GM19467 (cell line): ENCODE measurements at regions not wholly inside any gene's neighbourhood (a gene's known extent, or its start where the extent isn't known, plus 50 kb on each side); places are given as distances from the start of the nearest gene placed in this dataset.
"Not testable (repeated sequence)": the region's sequence is repeated elsewhere in the genome, so short reads cannot be mapped to it uniquely, and the experiment has no call there.

Experiments
- ATAC-seq: cut with Tn5 transposase; IDR thresholded peaks from one replicate; pipeline ENCODE4 v1.9.1; 2021; ENCODE audit warnings: mild to moderate bottlenecking, moderate library complexity; ENCODE audit not compliant: unreplicated experiment

DNA sequence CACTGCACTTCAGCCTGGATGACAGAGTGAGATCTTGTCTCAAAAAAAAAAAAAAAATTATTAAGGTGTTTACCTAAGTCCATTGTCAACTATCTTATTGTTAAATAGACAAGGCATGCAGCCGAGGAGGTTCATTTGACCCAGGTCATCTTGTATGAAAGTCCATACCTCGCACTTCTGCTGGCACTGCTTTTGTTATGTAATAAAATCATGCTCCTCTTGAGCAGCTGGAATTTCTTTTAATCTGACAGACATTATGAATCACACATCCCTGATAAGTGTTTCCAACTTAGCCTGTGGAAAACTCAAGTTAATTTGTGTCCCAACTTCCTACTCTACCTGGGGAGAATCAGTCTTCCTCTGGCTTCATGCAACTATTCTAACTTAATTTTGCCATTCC lies 315.6 kb upstream of the KLF4 start:
- ATAC-seq, result no peak

DNA sequence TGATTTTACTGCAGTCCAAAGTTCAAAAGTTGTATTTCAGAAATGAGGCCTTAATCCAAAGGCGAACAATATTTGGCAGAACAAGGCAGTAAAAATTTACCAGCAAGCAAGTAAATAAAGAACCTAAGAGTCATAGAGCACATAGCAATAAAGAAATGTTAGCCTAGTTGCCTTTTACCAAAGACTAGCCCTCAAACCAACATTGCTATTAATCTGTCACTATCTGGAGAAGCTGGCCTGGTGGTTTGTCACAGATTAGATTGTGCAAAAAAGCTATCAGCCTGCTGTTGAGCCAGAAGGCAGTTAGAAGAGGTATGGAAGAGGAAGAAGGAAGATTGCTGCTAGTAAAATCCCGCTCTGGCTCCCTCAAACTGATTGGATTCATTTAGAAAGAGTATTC lies 304.7 kb upstream of the KLF4 start:
- ATAC-seq, result no peak

DNA sequence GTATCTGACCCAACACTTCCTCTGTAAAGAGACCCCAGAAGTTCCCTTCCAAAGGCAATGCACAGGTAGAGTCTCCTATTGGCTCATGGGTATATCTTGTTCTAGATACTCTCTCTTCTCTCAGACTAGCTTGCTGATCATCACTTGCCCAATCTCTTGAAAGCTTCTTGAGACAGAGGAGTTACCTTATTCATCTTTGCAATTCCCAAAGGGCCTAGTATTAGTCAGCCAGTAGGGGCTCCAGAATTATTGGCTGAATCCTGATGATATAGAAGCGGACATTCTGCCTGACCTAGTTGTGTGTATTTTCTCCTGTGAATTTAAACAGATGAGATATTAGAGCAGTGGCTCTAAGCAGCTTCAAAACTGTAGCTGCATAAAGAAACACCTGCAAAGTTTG lies 304.0 kb upstream of the KLF4 start:
- ATAC-seq, result no peak

DNA sequence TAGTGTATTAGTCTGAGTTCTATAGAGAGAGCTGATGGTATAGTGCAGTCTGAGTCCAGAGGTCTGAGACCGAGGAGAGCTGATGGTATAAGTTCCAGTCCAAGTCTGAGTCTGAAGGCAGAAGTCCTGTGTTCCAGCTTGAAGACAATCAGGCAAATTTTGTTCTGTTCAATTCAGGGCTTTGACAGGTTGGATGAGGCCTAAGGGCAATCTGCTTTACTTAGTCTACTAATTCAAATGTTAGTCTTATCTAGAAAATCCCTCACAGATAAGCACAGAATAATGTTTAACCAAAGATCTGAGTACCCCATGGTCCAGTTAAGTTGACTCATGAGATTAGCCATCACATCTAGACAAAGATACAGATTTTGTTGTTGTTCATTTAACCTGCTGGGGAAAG lies 303.0 kb upstream of the KLF4 start:
- ATAC-seq, result no peak

DNA sequence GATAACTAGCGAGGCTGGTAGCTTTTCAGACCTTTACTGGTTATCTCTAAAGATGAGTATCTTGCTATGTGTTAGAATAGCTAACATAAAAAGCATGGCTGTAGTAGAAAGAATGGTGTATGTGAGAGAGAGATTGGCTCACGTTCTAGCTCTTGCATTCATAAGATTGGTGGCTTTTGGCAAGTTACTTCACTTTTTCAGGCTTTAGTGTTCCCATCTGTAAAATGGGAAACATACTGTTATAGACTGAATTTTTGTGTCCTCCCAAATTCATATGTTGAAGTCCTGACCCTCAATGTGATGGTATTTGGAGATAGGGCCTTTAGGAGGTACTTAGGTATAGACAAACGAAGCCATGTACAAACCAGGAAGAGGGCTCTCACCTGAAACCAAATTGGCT lies 302.4 kb upstream of the KLF4 start:
- ATAC-seq, result no peak

DNA sequence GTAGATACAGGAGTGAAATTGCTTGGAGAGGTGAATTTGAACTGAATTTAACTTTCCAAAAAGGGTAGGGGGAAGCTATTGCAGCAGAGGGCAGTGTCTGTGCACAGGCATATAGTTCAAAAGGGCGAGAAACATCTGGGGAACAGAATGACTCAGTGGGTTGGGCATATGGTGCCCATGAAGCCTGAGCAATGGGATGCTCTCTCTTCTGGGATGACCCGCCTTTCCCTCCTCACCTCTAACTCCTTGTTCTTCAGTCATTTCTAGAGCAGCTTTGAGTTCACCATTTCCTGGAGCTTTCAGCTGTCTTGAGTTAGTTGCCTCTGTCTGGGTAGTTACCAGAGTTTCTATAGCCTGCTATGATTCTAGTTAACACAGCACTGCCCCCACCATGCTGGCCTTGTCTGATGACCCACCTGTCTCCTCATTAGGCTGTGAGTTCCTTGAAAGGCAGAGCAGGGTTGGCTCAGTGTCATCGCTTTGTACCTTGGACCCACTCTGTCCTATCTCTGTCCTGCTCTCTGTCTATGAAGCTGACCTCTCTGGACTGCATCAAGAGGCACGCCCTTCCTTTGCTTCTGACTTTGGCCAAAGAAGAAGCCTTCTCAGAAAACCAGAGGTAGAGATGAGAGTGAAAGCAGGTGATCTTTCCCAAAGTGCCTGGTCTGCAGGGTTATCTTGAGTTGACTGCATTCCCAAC lies 299.6 kb upstream of the KLF4 start:
- ATAC-seq, result no peak

DNA sequence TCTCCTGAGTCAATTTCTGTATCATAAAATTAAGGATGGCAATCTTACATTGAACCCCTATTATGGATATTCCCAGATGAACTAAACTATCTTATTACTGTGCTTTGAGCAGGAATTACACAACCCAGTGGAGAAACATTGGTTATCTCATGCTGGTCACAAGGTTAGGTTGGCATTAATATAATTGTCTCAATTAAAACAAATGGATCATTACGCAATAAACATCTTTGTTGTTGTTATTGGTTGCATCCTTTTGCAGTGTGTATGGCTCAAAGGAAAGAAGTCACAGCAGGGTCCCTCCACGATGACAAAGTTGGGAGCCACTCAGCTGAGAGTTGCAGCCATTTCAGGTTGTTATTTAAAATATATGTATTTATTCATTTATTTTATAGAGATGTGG lies 297.0 kb upstream of the KLF4 start:
- no peak for ATAC-seq

DNA sequence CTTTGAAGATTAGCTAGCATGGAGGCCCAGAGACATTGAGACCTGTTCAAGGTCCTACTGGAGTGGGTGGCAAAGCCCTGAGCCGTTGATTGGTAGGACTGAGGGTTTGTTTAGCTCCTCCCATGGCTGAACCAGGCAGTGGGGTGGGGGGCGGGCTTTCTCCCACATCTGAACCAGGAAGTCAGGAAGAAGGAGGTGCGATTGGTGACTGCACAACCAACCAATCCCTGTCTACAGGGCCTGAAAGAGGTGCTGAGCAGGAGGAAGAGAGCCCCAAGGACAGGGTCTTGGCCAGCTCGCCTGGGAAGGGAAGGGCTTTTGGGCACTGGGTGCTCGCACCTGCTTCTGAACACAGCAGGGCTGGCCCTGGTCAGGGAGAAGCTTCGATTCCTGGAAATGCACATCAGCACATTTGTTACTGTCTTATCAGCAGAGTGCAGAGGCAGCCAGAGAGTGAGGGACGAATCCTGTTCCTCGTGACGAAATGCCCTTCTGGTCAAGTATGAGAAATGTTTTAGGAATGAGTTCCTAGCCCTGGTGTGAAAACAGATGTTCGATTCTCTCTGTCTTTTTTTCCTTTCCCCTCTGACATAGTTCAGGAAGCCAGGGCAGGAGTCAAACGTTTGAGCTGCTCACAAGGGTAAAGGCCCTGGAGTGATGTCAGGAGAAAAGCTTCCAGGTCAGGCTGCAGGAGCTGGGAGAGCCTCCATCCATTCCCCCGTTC lies 294.8 kb upstream of the KLF4 start:
- no peak for ATAC-seq

DNA sequence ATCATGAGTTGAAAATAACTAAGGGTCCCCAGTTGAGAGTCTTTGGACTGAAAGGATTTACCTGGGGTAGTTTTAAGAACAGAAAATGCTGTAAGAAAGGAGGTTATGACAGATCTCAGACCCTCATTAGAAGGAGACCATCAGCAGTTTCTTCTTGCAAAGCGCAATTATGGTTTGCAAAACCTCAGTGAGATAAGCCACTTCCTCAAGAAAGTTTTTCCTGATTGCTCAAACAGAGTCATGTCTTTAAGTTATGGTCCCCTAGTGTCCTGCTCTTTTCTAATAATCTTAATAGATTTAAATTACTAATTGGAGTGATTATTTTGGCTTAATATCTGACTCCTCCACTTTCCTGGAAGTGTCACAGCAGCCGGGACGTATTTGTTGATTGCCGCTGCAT lies 293.2 kb upstream of the KLF4 start:
- ATAC-seq, result no peak

DNA sequence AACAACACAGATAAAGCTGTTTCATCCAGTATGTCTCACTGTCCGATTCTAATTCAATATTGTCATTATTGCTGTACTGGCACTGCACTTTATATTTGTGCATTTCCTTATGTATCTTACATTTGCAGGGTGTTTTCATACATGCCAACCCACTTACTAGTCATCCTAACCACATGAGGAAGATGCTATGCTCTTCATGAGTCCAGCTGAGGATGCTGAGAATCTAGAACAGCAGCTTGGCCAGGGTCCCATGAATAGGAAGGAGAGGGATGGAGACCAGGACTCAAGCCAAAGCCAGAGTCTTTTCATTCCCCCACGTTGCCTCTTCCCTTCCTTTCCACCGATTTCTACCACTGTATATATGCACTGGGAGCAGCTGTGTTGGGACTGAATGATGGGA lies 292.8 kb upstream of the KLF4 start:
- ATAC-seq, result no peak

DNA sequence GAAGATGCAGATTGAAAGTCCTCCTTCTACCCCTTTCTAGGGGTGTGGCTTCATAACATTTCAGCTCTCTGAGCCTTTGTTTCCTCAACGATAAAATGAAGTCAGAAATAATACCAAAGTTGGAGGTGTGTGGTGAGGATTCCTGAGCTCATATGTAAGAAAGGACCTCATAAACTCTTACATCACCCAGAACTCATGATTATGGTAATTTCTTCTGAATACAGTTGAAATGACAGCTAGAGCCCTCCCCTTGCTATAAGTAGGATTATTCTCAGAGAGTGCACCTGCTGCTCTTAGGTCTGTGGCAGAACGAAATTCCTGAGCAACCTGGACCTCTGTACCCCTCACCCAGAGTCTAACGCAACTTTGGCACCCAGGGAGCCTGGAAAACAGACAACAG lies 291.4 kb upstream of the KLF4 start:
- no peak for ATAC-seq

DNA sequence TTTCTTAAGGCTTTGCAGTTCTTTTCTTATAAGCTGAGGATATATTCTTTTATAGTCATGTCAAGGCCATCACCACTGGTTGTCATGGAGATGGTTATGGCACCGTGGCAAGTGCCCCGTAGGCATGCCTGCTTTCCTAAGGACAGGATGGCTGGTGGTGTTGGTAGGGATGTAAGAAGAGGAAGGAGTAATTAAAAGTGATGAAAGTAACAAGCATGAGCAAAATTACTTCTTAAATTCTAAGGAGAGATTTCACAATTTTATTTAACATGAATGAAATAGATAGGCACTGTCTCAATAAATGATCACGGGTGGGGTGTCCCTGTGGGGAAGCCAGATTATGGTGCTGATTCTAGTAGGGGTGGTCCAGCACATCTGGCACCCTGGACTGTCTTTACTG lies 290.2 kb upstream of the KLF4 start:
- no peak for ATAC-seq

DNA sequence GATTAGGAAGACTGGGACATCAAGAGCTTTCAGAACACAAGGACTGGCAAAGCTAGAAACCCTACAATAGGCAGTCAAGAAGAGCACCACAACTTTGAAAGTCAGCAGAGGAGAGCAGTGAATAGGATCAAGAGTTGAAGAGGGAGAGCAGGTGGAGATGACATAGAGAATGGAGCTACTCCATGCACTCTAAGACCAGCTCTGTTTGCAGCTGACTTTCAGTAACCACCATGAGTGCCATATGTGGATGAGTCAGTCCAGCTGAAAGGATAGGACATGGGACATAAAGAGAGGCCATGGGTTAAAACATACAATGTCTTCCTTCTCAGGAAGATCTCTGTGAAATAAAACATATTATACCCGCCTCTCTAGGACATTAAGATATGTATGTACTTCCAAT lies 289.1 kb upstream of the KLF4 start:
- no peak for ATAC-seq

DNA sequence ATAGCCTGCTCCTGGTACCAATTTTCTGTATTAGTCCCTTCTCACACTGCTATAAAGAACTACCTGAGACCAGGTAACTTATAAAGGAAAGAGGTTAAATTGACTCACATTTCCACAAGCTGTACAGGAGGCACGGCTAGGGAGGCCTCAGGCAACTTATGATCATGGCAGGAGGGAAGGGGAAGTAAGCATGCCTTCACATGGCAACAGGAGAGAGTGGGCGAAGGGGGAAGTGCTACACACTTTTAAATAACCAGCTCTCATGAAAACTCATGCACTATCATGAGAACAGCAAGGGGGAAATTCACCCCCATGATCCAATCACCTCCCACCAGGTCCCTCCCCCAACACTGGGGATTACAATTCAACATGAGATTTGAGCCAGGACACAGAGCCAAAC lies 284.5 kb upstream of the KLF4 start:
- not testable (repeated sequence) for ATAC-seq

DNA sequence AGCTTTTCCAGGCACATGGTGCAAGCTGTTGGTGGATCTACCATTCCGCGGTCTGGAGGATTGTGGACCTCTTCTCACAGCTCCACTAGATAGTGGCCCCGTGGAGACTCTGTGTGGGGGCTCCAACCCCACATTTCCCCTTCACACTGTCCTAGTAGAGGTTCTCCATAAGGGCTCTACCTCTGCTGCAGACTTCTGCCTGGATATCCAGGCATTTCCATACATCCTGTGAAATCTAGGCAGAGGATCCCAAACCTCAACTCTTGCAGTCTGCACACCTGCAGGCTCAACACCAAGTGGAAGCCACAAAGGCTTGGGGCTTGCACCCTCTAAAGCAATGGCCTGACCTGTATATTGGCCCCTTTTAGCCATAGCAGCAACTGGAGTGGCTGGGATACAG lies 283.4 kb upstream of the KLF4 start:
- no peak for ATAC-seq

DNA sequence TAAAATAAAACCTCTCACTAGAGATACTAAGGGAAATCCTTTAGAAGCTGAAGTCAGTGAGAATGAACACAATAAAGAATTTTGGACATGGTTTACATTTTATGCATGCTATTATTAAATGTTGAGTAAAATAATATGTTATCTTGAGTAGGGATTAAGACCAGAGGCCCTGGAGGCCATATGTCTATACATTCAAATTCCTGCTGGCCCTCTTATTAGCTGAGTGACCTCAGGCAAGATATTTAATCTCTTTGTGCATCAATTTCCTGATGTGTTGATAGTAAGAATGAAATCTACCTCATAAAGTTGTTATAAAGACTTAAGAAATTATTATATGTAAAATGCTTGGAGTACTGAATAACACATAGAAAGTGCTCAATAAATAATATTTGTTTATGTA lies 281.1 kb upstream of the KLF4 start:
- no peak for ATAC-seq

DNA sequence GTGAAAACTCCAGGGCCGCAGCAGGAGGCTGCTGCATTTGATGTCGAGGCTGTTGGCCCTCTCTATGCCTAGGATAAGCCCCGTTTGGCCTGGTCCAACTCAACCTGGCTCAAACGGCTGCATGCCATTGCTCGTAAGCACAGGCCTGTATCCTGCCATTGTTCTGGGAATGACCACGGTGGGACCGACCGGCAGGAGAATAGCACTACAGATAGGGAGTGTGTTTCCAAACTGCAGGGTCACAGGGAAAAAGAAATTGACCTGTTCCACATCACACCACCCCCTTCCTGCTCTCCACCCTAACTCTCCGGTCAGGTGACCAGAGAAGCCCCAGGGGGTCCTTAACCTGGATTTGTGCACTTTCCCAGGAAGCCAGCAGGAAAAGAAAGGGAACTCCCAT lies 278.7 kb upstream of the KLF4 start:
- ATAC-seq, result no peak

DNA sequence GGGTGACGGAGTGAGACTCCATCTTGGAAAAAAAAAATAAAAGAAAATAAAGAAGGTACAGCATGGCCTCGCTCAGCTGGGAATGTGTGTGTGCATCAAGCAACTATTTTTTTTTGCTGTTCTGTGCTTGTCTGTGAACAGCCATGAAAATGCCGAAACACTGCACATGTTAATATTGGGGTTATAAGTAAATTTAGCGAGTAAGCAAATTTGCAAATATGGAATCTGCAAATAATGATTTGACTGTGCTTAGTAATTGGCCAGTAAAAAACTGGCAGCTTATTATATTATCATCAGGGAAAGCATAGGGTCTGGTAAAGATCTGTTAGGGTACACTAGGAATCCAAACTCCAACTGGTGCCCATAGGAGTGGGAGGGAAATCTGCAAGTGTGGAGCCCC lies 278.1 kb upstream of the KLF4 start:
- no peak for ATAC-seq

DNA sequence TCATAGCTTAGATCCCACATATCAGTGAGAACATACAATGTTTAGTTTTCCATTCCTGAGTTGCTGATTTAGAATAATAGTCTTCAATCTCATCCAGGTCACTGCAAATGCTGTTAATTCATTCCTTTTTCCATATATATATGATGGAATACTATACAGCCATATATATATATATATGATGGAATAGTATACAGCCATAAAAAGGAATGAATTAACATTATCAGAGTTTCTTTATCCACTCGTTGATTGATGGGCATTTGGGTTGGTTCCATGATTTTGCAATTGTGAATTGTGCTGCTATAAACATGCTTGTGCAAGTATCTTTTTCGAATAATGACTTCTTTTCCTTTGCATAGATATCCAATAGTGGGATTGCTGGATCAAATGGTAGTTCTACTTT lies 273.9 kb upstream of the KLF4 start:
- not testable (repeated sequence) for ATAC-seq

DNA sequence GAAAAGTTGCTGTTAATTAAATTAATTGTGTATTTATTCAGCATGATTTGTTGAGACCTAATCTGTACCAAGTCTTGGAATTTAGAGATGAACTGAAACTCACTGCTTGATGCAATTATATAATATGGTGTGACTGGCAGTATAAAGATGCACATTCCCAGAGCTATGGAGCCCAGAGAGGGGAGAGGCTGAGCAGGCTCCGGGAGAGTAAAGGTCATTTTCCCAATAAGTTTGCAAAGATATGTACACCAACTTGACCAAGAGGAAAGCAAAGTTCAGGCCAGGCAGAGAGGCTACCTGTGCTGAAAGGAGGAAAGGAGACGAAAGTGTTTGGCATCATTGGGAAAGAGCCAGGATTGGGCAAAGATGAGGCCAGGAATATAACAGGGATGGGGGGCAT lies 271.7 kb upstream of the KLF4 start:
- ATAC-seq, result no peak

DNA sequence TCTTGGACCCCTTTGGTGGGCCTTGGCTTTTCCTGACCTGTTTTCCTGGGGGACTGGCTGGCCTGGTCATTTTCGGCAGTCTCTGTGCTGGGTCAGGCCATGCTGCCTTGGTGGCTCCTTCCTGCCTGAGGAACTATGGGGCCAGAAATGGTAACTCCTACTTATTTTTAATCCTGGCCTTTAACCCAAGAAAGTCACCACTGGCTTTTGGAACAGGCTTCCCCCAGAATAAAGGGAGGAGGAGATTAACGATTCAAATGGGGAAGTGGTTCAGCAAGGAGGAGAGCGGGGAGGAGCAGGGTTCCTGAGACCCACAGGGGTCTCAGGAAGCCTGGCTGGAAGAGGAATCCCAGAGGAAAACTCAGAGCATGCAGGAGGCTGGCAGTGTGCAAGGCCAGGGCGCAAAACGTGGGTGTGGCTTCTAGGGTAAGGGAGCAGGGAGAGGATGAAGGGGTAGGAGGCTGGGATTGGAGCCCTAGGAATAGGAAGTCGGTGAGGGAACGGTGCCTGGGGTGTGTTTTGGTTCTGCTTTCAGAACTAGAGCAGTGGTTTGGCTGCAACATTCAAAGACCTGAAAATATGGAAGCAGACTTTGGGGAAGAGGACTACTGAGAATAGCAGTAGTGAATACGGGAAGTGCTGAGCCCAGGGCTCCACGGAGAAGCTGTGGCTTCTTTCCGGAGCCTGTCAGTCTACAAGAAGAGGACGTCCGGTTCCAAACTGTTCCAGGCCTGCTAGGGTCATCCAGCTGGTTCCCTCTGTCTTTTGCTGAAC lies 271.1 kb upstream of the KLF4 start:
- no peak for ATAC-seq

DNA sequence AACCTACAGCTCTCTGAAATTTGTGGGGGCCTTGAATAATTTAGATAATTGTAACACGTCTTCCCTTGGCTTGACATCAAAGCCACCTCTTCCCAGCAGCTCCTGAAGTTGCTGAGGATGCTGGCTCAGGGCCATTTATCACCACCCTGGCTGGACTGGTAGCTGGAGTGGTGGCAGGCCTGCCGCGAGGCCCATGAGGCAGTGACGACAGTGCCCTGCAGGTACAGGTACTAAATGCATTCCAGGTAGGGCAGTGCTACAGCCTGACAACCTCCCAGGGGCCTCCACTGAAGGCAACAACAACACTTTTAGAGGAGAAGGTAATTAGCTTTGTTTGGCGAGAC lies 270.2 kb upstream of the KLF4 start:
- ATAC-seq, result no peak
